Spleen (tissue), 3 donors: ENCODE measurements at regions not wholly inside any gene's neighbourhood (a gene's known extent, or its start where the extent isn't known, plus 50 kb on each side); places are given as distances from the start of the nearest gene placed in this dataset.

ENCODE experiments used
- POLR2A ChIP-seq, 3 donors: fragments of 450-650 bp; IDR thresholded peaks; one replicate each; pipeline ENCODE4 v1.5.1; 2017; ENCODE audit warnings: antibody characterized with exemption in 3 of 3, mild to moderate bottlenecking in 1 of 3
- POLR2AphosphoS5 ChIP-seq, 3 donors: sonication (generic); formaldehyde crosslinking; IDR thresholded peaks; one replicate each; pipeline ENCODE4 v1.5.1; 2017; ENCODE audit warnings: antibody characterized with exemption in 3 of 3

GRCh38 chr11:131146827-131147490, 223.5 kb upstream of the NTM start:
- TF ChIP-seq POLR2A (IDR thresholded peaks at IDR 0.05) (no peak), POLR2AphosphoS5 (IDR thresholded peaks at IDR 0.05) (no peak)
